ENCODE measurements at regions not wholly inside any gene's neighbourhood (a gene's known extent, or its start where the extent isn't known, plus 50 kb on each side); places are given as distances from the start of the nearest gene placed in this dataset.

DNA sequence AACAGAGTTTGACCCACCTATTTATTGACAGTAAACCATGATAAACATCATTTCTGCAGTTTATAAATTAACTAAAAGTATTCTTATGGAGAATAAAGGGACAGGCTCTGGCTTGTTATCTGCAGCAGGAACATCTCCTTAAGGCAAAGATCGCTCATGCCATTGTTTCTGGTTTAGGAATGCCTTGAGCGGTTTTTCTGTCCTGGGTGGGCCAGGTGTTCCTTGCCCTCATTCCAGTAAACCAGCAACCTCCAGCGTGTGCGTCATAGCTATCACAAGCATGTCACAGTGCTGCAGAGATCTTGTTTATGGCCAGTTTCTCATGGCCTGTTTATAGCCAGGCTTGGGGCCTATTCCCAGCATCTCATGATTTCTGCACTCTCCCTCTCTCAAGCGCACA lies 521.7 kb downstream of the HINT1 start:
- intact Hi-C loops (cut with DNase I) = no loop called here
- H3K36me3 ChIP-seq = no peaks in the 10 kb centered on the region
- DNase-seq (no peak), ATAC-seq (no peak)
- no peaks in the 10 kb centered on the region for H3K27me3 ChIP-seq
- H3K27ac ChIP-seq = no peak overlapping the region
- H3K9me3 ChIP-seq = no peaks in the 10 kb centered on the region
- H3K4me3 ChIP-seq = no peak overlapping the region
- 56% methylated on average over 5 of the region's 5 CpGs for WGBS (ENCODE audit: insufficient coverage, low coverage, low lambda C conversion rate, missing lambda C conversion rate)
- TF ChIP-seq POLR2A (IDR thresholded peaks at IDR 0.05) = no peak
- TF ChIP-seq, protein P1, sequence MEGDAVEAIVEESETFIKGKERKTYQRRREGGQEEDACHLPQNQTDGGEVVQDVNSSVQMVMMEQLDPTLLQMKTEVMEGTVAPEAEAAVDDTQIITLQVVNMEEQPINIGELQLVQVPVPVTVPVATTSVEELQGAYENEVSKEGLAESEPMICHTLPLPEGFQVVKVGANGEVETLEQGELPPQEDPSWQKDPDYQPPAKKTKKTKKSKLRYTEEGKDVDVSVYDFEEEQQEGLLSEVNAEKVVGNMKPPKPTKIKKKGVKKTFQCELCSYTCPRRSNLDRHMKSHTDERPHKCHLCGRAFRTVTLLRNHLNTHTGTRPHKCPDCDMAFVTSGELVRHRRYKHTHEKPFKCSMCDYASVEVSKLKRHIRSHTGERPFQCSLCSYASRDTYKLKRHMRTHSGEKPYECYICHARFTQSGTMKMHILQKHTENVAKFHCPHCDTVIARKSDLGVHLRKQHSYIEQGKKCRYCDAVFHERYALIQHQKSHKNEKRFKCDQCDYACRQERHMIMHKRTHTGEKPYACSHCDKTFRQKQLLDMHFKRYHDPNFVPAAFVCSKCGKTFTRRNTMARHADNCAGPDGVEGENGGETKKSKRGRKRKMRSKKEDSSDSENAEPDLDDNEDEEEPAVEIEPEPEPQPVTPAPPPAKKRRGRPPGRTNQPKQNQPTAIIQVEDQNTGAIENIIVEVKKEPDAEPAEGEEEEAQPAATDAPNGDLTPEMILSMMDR (IDR thresholded peaks at IDR 0.05) = no peak
- H3K4me1 ChIP-seq = no peaks in the 10 kb centered on the region

DNA sequence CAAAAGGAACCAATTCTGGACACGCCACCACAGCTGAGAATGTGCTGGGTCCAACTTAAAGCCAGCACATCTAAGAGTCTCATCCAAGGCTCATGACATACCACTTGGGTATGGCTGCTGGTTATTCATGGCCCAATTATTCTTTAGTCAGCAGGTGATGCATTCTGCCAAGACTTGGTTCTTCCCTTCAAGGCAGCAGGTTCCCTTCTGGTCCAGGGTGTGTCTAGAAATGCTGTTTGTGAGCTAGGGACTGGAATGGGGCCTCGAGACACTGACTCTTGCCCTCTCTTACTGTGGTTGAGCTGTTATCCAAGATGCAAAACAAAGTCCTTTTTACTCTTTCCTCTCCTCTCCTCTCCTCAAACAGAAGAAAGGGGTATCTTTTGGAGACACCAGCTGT lies 522.6 kb downstream of the HINT1 start:
- WGBS (ENCODE audit: insufficient coverage, low coverage, low lambda C conversion rate, missing lambda C conversion rate) = 54% methylated on average over 2 of the region's 2 CpGs
- no peak overlapping the region for H3K27ac ChIP-seq
- no peaks in the 10 kb centered on the region for H3K36me3 ChIP-seq
- H3K27me3 ChIP-seq = no peaks in the 10 kb centered on the region
- no peaks in the 10 kb centered on the region for H3K9me3 ChIP-seq
- intact Hi-C loops (cut with DNase I) = no loop called here
- ATAC-seq (no peak), DNase-seq (no peak)
- H3K4me1 ChIP-seq = no peaks in the 10 kb centered on the region
- no peak overlapping the region for H3K4me3 ChIP-seq
- TF ChIP-seq POLR2A (IDR thresholded peaks at IDR 0.05) = no peak
- TF ChIP-seq, protein P1 (IDR thresholded peaks at IDR 0.05) = no peak

DNA sequence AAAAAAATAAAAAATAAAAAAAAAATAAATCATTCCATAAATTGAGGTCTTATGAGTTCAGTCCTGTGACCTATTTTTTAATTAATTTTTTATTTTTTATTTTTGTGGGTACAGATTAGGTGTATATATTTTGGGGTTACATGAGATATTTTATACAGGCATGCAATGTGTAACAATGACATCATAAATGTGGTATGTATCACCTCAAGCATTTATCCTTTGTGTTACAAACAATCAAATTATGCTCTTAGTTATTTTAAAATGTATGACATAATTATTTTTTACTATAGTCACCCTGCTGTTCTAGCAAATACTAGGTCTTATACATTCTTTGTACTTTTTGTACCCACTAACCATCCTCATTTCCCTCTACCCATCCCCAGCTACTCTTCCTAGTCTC lies 537.9 kb downstream of the HINT1 start:
- Histone ChIP-seq H3K9me3 (no peaks in the 10 kb centered on the region), H3K4me1 (no peaks in the 10 kb centered on the region), H3K36me3 (no peaks in the 10 kb centered on the region), H3K27ac (no peak overlapping the region), H3K4me3 (no peak overlapping the region), H3K27me3 (no peaks in the 10 kb centered on the region)
- DNase-seq (no peak), ATAC-seq (no peak)
- intact Hi-C loops (cut with DNase I) = no loop called here
- TF ChIP-seq, protein P1 (IDR thresholded peaks at IDR 0.05) = no peak
- no peak for TF ChIP-seq POLR2A (IDR thresholded peaks at IDR 0.05)

DNA sequence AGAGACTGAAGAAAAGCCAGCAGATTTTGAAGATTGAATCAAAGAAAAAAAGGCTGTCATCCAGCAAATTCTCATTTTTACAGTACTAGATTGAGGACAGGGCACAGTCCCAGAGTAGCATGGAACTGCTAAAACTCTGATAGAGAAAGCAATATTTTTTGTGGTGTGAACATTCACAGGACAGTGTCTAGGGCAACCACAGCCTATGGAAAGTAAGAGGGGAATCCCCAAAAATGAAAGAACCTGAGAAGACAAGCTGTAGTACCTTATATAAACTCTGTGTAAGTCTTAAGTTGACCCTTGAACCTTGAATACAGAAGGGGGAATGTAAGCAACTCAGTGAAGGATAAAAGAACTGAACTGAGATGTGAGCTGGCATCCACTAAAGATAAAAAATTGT lies 540.3 kb downstream of the HINT1 start:
- H3K4me3 ChIP-seq = no peak overlapping the region
- H3K4me1 ChIP-seq = no peaks in the 10 kb centered on the region
- no peak for DNase-seq
- no peak for ATAC-seq
- H3K27ac ChIP-seq = no peak overlapping the region
- TF ChIP-seq, protein P1 (IDR thresholded peaks at IDR 0.05) = no peak
- TF ChIP-seq POLR2A (IDR thresholded peaks at IDR 0.05) = no peak
- no peaks in the 10 kb centered on the region for H3K36me3 ChIP-seq
- no peaks in the 10 kb centered on the region for H3K27me3 ChIP-seq
- intact Hi-C loops (cut with DNase I) = no loop called here
- H3K9me3 ChIP-seq = no peaks in the 10 kb centered on the region

DNA sequence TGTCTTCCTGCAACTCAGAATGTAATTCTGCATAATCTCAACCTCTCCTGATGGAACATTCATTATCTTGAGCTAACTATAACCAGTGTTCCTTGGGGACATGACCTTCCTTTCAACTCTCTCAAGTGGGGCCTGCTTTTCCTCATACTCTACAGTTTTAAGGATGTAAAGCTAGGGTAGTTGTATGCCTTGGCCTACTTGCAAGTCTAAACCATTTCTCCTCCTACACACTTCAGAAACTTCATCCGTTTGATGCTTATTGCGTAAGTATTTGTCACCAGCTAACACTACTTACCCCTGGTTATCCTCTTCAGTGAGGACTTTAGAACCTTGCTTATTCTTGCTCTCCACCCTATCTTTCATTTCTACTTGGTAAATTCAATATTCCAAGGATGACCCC lies 548.9 kb downstream of the HINT1 start:
- no peaks in the 10 kb centered on the region for H3K9me3 ChIP-seq
- intact Hi-C loops (cut with DNase I) = no loop called here
- 53% methylated on average over 2 of the region's 2 CpGs for WGBS (ENCODE audit: insufficient coverage, low coverage, low lambda C conversion rate, missing lambda C conversion rate)
- no peak overlapping the region for H3K4me3 ChIP-seq
- no peaks in the 10 kb centered on the region for H3K27me3 ChIP-seq
- TF ChIP-seq POLR2A (IDR thresholded peaks at IDR 0.05) = no peak
- TF ChIP-seq, protein P1 (IDR thresholded peaks at IDR 0.05) = no peak
- DNase-seq (no peak), ATAC-seq (no peak)
- no peaks in the 10 kb centered on the region for H3K36me3 ChIP-seq
- H3K27ac ChIP-seq = no peak overlapping the region
- H3K4me1 ChIP-seq = no peaks in the 10 kb centered on the region

All from right lobe of liver (tissue), 6 donors.